Stimulated activated CD4-positive, alpha-beta T cell treated with anti-CD3 and anti-CD28 coated beads, Interleukin-4, amount 100 ng/mL, for 4 hours (primary cell): ENCODE measurements at regions not wholly inside any gene's neighbourhood (a gene's known extent, or its start where the extent isn't known, plus 50 kb on each side); places are given as distances from the start of the nearest gene placed in this dataset.

Source experiments
- DNase-seq, 2 experiments: peaks; one replicate each; pipeline ENCODE4 v3.0.0-alpha.2; 2020

GRCh38 chr2:201969241-201969937 lies 64.3 kb upstream of the FZD7 start:
- DNase-seq = no peak

DNA sequence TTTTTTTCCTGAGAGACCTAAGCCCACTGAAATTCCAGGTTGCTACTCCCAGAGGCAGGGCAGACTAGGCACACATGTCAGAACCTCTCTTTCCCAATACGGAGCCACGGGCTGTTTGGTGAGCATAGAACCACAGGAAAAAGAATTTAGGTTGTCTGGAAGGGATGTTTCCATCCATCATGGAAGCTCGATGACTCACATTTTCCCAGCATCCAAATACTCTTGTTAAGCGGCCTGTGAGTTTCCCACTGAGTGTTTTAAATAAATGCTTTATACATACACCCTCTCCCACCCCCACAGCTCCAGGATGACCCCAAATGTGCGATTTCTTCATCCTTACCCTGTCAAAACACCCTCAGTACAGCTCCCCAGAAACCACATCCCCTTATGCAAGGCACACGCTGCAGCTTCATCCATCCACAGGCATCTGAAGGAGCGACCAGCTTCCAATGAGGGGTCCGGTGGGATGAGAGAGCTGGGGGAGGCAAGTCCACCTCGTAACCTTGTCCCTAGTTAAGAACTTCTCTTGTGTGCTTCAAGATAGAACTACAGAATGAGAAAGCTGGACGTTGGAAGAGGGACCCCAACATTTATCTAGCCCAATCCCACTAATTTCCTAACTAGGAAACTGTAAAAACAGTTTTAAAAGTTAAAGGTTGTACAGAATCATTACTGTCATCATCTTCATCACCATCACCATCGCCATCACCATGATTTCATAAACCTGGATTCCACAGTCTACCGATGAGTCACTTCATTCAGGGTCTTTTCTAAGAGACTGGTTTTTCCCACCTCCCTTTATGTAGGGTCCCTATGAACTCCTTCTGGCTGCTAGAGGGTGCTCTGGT lies 63.5 kb upstream of the FZD7 start:
- no peak for DNase-seq

DNA sequence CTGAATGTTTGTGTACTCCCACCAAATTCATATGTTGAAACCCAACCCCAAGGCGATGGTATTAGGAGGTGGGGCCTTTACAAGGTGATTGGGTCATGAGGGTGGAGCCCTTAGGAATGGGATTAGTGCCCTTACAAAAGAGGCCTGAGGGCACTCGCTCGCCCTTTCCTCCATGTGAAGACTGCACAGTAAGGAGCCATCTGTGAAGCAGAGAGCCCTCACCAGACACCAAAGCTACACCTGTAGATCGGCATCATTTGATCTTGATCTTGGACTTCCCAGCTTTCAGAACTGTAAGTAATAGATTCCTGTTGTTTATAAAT lies 62.9 kb upstream of the FZD7 start:
- DNase-seq = no peak

DNA sequence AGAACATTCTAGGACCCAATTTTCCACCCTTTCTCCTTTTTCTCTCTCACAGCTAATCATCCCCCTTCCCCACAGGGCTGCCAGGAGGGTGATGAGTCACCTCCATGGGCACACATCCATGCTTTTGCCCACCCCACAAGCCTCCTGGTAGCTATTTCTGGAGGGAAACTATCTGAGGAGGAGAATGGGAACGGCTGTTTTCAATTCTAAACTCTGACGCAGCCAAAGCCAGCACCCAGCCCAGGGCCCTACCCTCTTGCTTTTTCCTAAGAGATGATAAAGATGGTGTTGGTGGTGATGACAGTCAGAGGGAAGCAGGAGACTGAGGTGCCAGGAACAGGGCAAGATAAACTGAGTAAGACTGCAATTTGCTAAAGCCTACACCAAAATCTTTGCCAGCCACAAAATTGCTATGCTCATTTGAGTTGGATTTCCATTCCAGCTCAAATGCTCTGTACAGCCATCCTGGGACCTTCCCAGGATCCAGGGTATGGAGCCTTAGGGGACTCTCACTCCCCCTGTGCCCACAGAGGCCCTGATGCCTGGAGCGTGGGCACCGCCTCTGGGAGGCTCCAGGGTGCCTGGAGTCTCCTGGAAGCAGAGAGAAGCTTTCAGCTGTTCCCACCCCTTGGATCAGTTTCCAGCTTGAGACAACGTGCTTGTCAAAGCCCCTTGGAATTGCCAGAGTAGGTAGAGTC lies 62.0 kb upstream of the FZD7 start:
- no peak for DNase-seq

DNA sequence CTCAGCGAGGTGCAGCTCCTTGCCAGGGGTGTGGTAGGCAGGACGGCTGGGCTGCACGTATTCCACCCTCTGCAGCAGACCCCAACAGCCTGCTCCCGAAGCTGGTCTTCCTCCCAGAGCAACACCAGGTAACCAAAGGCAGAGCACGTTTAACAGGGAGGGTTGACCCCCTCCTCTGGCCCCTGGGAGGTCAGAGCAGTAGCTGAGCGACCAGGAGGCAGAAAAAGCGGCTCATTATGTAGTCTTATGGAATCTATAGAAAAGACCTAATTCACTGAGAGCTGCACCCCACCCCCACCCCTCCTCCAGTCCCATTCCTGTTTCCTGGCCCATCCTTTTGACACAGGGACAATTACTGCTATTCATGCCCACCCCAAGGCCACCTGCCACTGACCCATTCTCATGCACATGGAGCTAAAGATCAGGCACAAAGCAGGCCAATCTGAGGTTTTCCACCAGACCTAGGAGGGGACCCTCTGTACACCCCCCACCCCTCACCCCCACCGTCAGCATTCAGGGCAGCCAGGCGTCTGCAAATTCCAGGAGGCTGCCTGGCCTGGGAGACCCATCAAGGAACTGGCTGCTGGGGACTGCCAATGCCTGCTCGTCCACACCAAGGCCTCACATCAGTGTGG lies 60.9 kb upstream of the FZD7 start:
- DNase-seq = no peak

GRCh38 chr2:201973305-201973928 lies 60.2 kb upstream of the FZD7 start:
- DNase-seq = no peak

- DNase-seq = no peak
These were observed 59.2 kb upstream of the FZD7 start for GRCh38 chr2:201974171-201975100.

- no peak for DNase-seq
These were observed 58.2 kb upstream of the FZD7 start for GRCh38 chr2:201975434-201975833.

DNA sequence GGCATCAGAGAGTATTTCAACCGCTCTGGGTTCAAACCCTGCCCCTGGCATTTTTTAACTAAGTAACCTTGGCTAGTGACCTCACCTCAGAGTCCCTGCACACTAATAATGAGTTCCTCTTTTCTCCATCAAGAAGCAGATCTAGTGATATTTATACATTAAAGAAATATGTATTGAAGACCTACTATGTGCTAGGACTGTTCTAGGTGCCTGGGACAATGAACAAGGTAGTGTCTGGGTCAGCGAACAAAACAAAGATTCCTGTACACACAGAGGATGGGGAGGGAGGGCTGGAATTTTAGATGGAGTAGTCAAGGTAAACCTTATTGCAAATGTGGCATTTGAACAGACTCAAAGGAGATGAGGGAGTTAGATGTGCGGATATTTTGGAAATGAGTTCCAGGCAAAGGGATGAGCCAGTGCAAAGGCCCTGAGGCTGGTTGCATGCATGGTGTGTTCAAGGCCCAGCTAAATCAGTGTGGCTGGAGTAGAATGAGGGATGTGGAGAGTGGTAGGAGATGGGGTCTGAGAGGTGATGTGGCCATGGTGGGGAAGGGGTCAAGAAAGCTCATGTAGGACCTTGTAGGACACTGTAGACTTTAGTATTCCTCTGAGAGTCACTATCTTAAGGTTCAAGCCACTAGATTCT lies 57.6 kb upstream of the FZD7 start:
- DNase-seq = no peak

DNA sequence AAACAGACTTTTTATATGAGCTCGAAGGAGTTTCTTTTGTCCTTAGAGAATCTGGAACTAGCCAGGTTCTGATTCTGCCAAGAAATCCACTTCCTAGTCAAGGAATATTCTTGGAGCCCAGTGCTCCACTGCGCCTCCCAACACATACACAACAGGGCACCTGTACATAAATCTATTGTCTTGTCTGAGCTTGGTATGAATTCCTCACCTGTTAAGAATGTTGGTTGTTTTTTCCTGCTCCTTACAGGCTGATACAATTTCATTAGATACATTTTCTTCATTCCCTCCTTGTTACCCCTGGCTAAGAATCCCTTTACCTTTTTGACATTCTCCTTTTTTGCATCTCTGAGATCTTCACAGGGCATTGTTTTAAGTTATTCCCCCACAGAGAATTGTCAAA lies 56.0 kb upstream of the FZD7 start:
- no peak for DNase-seq

GRCh38 chr2:201978333-201978732 lies 55.3 kb upstream of the FZD7 start:
- no peak for DNase-seq

- DNase-seq = no peak
These were observed 54.7 kb upstream of the FZD7 start for GRCh38 chr2:201978986-201979385.

DNA sequence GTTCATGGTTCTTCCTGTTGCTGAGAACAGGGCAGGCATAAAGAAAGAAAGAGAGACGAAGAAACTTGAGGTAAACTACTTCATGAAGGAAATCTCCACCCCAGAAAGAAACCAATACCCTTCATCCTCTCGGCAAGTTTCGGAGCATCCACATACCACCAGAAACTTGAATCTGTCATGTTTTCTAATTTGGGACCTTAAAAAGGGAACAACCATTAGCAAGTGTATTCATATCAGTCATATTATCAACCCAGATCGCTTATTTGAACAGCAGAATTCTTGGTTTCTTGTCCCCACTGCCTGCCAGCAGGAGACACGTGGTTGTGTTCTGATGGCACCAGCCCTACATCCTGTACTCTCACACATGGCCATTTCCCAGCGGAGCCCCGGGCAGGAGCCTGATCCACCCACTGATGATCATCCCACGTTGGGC lies 53.2 kb upstream of the FZD7 start:
- DNase-seq = no peak

DNA sequence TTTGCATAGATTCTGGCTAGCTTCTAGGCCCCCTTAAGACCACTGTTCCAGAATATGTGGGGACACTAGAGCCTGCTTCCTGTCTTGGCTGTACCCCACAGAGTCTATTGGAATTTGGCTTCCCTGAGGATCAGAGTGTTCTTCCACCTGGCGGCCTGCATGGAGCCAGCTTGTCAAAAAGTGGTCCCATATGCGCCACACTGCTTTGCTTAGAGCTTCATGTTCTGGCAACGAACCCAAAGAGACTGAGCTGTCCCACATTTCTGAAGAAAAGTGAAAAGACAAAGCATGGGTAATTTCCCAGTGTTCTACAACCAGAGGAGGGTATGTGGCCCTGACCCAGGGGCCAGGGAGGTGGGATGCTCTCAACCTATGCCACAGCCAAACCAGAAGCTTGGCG lies 52.7 kb upstream of the FZD7 start:
- DNase-seq = no peak

DNA sequence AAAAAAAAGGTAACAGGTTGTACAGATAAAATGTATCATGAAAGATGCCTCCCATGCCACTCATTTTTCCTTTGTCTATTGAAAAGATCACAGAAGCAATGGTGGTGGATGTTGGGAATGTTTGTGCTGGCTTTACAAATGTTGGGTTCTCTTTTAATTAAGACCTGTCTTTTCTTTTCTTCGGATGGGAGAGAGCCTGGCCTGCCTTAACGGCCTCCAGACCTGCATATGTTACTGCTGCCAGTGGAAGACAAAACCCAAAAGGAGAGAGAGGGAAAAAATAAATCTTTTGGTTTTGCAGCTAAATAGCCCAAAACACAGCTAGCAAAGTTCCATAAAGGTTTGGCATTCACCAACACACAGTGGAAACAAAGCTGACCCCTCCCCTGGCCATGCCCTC lies 50.5 kb upstream of the FZD7 start:
- no peak for DNase-seq

GRCh38 chr2:201983800-201984199 lies 49.9 kb upstream of the FZD7 start:
- DNase-seq = no peak
